Activated CD4-positive, CD25-positive, alpha-beta regulatory T cell treated with anti-CD3 and anti-CD28 coated beads, Interleukin-2, amount 50 U/mL, for 24 hours (primary cell): ENCODE measurements at regions not wholly inside any gene's neighbourhood (a gene's known extent, or its start where the extent isn't known, plus 50 kb on each side); places are given as distances from the start of the nearest gene placed in this dataset.

Source experiments
- ATAC-seq, 2 donors: fragments of 150-1000 bp; cut with Tn5 transposase; one replicate each; pipeline ENCODE4 v1.10.0; 2021; ENCODE audit warnings: mild to moderate bottlenecking in 1 of 2, moderate library complexity in 1 of 2

DNA sequence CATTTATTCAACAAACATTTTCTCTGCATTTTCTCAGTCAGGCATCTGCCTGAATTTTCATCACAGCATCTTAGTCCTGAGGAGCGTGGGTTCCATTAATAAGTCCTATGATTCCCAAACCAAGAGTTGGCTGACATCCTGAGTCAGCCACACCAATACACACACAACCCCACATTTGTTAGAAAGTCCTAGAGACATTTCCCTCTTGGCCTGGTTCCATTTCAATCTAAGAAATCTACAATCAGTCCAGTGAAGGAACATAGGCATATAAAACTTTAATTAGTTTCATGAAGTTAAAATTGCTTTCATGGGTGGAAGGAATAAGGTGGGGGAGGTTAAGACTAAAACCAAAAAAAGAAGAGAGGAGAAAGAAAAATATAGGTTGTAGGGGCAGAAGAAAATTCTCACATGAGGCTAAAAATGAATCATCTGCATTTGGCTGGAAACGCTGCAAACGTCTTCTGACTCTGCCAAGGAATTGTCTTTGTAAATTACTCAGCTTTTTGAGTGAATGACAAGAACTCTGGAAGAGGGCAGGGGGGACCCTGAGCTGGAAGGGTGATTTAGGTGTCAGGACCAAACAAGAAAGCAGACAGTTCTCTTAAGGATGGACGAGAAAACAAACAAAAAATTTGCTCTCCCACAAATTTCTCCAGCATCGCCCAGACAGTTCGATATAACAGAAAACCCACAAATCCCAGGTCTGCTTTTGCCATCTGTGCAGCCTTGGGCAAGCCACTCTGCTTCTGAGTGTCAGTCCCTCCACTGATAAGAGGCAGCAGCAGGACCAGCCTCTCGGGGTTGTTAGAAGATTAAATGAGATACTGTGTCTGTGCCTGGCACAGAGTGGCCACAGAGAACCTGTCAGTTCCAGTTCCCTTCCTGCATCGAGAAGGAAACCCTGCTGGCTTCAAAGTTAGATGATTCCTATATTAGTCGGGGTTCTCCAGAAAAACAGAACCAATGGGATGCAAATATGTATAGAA, 289.7 kb downstream of the CDK5RAP2 start:
- ATAC-seq = no peak

DNA sequence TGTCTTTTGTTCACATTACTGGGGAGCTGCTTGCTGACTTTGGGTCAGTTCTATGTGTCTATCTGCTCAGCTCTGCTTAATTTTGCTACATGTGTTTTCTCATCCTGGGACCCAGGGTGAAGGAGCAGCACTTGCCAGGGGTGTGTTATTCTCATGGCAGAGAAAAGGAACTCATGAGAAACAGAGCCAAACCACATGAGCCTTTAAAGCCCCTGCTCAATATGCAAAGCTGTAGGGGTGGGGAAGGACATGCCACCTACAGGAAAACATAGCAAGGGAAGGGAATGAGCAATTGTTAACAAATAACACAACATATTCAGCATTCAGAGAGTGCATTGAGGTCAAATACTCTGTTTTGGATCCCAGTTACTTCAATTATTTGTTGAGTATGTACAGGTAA, 290.9 kb downstream of the CDK5RAP2 start:
- no peak for ATAC-seq

DNA sequence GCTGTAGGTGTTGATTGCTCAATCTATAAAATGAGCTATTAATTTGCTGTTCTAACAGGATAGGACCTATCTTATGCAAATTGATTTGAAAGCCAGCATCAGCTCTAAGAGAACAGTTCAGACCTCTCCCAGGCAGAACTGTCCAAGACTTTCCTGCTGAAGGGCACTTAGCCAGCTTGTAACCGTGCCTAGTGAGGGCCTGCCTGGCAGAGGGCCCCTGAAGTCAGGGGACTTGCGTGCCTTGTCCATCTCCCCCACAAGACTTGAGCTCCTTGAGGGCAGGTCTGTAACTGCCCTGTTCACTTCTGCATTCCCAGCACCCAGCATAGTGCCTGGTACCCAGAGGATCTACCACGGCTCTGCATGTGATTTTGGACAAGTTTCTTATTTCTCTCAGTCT, 293.4 kb downstream of the CDK5RAP2 start:
- no peak for ATAC-seq

DNA sequence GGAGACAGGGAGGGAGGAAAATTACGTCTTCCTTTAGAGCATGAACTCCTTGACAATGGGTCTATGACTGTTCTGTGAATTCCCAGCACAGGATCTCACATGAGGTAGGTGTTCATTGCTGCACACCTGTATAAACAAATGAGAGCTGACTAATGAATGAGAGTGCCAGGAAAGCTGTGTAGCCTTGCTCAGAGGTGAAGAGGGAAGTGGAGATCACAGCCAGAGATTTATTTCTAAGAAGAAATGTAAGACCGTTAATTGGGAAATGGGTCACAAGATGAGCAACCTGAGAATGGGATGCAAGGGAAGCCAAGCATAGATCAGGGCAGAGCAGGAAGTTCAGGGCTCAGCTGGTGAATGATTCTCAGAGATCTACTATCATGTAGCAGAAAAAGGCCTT, 295.1 kb downstream of the CDK5RAP2 start:
- ATAC-seq = no peak

DNA sequence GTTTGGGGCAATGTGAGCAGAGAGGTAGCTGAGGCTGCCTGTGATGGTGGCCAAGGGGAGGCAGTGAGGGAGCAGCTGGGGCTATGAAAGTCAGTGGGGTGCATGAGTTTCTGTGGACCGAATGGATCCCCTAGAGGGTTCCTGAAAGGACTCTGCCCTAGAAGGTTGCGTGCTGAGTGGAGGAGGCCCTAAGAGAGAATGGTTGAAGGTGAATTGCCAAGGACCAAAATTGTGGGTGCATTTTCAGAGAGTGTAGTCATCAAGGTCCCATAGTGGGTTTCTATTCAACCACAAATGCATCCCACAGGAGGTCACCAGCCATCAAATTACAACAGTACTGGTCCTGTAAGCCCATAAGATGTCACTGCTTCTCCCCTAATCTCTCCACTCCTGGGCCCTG, 298.3 kb downstream of the CDK5RAP2 start:
- no peak for ATAC-seq

DNA sequence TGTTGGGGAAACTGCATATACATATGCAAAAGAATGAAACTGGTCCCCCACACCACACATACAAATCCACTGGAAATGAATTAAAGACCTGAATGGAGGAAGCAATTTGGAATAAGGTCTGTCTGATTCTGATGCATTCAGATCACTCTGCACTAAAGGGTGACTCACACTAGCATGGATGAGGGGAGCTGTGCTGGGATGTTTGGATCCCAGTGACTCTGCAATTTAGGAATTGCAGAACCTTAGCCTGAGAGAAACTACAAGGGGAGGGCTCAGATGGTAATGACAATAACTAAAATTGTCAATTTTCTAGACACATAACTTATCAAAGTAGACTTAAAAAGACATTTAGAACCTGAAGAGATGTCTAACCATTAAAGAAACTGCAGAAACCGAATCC, 312.0 kb downstream of the CDK5RAP2 start:
- no peak for ATAC-seq

DNA sequence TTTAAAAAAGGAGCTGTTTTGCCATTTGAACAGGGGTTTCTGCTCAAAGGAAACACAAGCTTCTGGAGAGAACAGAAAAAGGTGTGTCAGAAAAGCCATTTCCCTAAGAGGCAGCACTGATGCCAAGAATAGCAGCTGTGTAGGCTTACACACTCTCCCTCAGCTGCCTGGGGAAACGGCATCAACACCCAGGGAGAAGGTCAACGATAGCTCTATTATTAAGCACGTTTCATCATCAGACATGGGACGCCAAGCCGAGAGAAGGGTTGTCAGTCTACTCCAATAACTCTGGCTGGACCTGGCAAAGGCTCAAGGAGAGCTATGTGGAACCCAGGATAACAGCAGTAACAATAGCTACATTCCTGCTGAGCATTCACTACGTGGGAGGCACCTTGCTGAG, 314.2 kb downstream of the CDK5RAP2 start:
- ATAC-seq = no peak

DNA sequence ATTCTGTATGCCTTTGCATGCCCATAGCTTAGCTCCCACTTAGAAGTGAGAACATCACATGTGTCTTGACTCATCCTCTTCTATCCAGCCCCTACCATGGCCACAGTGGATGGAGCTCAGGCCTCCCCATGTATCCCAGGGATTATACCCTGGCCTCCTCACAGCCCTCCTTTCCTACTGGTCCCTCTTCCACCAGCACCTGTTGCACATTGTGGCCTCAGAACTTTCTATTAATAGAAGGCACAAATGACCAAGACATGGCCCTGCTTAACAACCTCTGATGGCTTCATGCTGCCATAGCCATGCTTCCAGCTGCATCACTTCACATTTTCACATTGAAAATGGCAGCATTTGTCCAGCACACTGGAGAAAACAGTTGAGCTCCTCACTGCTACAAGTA, 315.4 kb downstream of the CDK5RAP2 start:
- ATAC-seq = no peak

DNA sequence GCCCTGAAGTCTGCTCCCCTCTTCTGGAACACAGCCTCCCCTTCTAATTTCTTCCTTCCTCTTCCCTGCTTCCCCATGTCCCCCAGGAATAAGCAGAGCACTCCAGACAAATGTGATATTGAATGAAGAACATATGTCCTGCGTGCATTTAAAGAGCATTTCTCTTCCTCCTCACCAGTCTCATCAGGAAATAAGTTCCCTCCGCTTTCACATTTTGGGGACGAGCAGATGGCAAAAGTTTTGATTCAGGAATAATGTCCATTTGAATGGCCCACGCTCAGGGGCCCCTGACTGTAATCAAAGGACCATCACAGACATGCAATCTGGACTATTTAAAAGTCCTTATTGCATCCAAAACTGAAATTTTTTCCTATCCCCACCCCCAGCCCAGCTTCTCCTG, 316.1 kb downstream of the CDK5RAP2 start:
- no peak for ATAC-seq

DNA sequence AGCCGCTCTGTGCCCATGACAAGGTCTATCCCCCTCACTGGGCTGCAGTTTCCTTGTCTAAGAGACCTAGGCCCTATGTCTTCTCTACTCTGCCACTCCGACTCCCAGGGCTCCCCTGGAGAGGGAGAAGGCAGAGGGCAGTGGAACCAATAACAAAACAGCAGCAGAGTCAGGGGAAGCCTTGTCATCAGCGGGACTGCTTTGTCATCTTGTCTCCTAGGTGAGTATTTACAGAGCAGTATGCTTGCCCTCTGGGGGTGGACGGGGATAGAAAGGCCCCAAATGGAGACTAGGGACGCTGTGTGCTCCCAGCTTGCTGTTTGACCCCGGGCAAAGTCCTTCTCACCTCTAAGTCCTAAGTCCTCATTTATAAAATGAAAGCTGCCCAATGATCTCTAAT, 318.5 kb downstream of the CDK5RAP2 start:
- ATAC-seq = no peak

DNA sequence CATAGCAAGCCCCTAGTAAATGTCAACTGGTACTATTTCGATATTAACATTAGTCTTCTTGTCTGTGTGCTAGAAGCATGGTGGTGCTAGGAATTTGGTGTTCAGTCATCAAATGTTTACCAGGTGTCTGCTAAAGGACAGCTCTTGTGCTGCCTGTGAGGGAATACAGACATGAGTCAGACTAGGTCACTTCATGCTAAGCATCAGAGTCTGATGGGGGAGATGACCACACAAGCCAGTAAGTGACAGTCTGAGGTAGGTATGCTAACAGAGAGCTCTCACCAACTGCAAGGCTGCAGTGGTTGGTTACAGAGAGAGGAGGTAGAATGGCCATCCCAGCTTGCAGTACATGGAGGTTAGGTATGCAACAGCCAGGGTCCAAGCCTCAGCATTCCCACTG, 320.9 kb downstream of the CDK5RAP2 start:
- no peak for ATAC-seq

DNA sequence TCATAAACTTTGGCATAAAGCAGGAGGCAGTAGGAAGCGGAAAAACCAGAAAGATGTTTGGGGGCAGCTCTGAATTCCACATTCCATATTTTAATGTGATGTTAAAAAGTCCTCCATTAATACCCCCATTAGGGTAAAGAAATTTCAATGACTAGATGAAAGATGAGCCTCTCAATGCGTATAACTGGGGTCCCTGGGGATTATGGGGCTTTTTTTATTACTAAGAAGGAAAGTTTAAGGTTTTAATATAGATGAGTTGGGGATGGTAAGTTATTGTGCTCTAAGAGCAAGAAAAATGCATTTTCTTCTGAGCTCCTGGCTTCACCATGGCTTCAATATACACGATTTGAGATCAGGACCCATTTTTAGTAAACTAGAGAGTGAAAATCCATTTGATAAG, 321.9 kb downstream of the CDK5RAP2 start:
- no peak for ATAC-seq

DNA sequence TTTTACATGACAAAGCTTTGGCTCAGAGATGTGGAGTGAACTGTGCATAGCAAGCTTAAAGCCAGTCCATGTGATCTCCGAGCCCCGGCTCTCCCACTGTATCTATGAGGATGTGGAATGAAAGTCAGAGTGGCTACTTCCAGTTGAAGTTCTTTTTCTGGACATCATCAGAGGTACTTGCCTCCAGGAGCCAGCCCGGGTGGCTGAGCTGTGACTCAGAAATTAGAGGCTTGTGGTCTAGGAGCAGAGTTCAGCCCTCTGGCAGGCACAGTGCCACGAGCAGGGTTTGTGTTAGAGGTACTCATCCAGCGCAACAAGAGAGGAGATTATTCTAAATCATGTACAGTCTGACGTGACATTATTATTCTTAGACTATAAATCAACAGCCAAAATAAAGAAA, 322.5 kb downstream of the CDK5RAP2 start:
- ATAC-seq = no peak

DNA sequence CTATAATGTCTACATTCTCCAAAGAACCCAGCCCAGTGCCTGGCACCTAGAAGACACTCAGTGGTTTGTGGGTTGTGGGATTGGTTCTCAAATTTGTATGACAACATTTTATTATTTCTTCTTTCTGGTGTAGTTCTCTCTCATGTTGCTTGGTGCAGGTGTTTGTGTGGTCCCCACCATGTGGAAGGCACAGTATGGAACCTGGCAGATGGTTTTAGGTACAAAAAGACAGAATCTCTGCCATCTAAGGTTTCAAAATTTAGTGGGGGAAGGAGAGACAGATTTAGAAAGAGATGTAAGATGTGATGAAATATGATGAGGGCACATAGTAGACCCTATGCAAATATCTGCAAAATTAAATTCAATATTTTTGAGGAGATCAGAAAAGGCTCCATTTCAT, 323.8 kb downstream of the CDK5RAP2 start:
- no peak for ATAC-seq

DNA sequence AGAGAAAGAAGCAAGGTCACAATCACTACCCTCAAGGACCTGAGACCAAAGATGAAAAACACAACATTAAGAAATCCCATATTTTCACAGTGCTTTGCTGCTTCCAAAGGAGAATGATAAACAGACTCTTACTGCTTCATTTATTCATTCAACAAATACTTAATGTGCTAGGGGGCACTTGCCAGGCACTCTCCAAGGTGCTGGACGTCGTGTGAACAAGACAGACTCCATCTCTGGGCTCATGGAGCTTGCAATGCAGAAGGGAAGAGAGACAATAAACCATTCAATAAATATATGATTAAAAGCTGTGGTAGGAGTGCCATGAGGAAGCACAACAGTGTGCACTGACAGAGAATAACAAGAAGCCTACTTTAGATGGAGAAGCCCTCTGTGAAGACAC, 327.7 kb downstream of the CDK5RAP2 start:
- no peak for ATAC-seq

DNA sequence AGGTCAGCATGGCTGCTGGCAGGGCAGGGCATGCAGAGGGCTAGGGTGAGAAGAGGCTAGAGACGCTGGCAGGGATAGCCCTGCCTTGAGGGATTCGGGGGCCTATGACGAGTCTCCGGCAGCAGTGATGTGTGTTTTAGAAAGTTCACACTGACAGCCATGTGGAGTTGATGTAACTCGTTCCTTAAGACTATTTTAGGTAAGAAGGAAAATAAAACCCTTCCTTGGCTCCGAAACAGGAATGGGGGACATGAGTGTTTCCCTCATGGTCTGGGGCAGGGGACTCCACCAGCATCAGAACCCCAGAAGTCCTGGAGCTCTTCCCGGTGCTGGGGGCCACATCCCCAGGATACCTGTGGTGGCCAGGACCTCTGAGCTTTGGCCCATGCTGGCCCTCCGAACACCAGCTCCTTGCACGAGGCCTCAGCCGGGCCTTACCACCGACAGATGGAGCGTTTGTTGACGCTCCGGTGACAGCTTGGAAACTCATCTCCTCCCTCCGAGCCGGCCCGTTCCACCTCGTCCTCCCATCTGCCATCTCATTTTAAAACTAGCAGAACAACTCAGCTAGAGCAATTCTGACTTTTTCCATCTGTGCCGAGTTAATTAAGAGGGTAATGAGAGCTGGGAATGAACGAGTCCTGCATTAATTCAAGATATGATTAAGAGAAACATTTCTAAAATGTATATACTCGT, 337.7 kb downstream of the CDK5RAP2 start:
- no peak for ATAC-seq

DNA sequence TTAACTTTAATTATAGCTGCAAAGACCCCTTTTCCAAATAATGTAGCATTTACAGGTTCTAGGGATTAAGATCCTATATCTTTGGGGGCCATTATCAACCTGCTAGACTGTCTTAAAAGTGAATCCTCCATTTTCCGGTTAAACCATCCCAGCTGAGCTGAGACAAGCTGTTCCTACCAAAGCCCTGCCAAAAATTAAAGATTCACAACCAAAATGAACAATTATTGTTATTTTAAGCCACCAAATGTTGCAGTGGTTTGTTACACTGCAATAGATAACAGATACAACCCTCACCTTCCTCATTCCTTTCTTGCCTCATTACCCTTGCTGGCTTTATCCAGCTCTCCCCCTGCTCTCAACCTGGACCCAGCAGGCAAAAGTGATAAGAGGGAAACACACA, 343.4 kb downstream of the CDK5RAP2 start:
- no peak for ATAC-seq

DNA sequence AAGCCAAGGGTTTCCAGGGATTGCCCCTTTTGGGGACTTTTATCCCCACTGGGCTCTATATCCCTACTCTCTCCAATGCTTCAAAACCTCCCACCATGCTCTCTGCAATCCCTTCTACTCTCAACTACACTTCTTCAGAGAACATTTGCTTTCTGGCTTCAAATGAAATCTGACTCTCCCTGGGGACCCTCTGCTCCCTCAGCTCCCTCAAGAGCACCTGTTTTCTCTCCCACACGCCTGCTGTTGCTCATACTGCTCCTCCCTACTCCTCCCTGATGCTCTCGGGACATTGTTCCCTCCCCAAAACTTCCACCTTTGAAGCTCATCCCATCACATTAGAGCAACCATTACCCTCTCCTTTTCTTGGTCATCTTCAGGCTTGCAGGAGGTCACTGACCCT, 344.9 kb downstream of the CDK5RAP2 start:
- ATAC-seq = no peak

DNA sequence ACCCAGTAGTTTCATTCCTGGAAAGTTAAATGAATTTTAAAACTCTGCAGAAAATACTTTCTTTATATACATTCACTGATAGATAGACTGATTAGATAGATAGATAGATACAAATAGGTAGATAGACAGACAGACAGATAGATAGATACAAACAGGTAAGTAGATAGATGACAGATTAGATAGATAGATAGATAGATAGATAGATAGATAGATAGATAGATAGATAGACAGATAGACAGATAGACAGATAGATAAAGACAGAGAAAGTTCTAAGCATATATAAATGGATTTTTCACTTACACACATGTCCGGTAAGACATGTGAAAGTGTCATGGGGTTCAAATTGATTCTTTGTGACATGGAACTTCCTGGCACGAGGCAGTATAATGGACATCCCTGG, 349.7 kb downstream of the CDK5RAP2 start:
- no peak for ATAC-seq

DNA sequence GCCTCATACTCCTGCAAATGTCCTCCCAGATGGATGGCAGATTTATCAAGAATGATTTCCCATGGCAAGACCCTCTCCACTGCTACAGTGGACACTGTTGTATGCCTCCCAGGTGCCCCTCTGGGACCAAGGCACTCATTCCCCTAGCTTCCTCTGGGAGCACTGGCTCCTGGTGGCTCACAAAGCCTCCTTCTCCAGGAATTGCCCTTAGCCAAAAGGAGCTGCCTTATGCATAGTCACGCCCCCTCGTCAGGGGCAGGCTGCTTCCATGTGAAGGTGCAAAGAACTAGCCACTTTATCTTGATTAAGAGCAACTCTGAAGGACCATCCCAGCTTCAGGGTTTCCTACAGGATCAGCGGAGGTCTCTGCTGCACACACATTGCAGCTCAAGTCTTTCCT, 358.1 kb downstream of the CDK5RAP2 start:
- no peak for ATAC-seq

DNA sequence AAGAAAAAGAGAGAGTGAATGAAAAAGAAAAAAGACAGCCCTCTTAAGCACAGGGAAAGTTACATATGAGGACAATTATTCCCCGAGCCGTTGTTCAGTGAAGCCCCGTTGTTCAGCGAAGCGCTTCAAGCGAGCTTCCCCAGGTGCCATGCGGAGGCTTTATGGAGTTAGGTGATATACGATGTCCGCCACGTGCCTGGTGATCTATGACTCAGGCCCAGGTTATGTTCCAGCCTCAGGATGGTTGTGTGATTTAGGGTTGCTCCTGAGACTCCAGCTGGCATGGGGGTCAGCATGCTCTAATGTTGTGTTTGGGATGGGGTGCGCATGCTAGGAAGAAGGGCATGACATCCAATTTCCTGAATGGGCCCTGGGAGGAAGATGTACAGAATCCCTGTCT, 365.6 kb downstream of the CDK5RAP2 start:
- no peak for ATAC-seq

DNA sequence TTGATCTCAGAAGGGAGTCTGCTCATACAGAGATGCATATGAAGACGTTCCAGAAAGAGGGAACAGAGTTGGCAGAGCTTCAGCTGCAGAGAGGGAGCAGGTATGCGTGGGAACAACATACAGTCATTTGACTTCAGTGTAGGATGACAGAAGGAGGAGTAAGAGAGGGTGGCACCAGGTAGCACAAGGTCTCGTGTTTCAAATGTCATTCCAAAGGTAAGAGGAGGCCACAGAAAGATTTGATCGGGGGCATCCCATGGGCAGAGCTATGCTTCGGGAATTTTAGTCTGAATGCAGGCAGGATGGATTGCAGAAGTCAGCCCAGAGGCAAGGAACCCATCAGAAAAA, 367.1 kb downstream of the CDK5RAP2 start:
- no peak for ATAC-seq

DNA sequence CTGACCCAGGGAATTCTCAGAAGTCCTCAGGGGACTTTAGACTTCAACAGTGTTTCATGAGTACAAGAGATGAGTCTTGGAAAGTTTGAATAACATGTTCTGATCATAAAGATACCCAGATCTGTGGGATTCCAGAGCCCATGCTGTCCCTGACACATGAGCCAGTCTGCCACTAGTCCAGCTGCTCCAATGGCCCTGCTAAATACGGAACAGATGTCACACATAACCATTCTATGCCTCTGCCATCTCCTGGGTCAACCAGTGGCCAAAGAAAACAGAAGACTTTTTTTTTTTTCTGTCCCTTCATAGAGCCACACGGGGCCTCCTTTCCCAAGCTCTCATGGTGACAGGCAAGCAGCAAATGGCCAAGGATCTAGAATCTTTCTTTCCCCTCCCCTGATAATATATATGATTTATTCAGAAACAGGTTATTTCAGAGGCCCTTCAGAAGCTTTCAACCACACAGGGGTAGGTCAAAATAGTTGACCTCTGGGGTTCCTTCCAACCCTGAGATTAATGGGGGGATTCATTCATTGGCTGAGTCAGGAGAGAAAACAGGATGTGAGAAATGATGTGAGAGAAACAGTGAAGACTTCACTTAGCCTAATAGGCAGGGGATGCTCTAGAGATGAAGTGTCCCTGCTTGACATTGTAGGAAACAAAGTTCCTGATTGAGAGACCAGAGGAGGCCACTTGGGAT, 367.7 kb downstream of the CDK5RAP2 start:
- ATAC-seq = no peak

DNA sequence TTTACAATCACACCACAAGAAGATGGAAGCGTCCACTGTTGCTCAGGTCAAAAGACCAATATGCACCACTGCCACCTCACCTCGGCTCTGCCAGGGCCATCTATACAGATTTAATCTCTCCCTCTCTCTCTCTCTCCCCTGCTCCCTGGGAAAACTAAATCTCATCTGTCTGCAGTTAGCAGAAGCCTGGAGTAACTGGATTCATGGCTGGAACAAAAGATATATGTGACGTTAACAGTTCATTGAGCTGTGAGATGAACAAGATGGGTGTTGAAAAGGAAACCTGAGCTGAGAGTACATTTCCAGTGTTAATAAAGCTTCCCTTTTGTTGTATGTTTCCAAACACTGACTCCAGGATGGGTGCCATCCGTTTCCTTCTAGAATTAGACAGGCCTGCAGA, 369.7 kb downstream of the CDK5RAP2 start:
- ATAC-seq = no peak
